Heart left ventricle (tissue), 13 donors: ENCODE measurements at regions not wholly inside any gene's neighbourhood (a gene's known extent, or its start where the extent isn't known, plus 50 kb on each side); places are given as distances from the start of the nearest gene placed in this dataset.

Experiments
- POLR2A ChIP-seq, 2 donors: fragments of 450-650 bp; IDR thresholded peaks; one replicate each; pipeline ENCODE4 v1.6.1; 2017; ENCODE audit warnings: antibody characterized with exemption in 2 of 2, mild to moderate bottlenecking in 2 of 2, moderate library complexity in 2 of 2
- TF ChIP-seq, protein P1 (sequence below), 12 donors: fragments of 200-600 bp; sonication (generic) in 4 of 12; IDR thresholded peaks; one replicate each; pipeline versions ENCODE4 v1.5.0 to v1.8.0; 2018 to 2022; ENCODE audit warnings: antibody characterized with exemption in 12 of 12, mild to moderate bottlenecking in 5 of 12
- donor health status: ischemic (EF 13 %, LVEDD 7.1; RV severe dilation, severe dysfunction).
- donor health status: DM: no; HTN: yes; CAD: no.
- donor health status: DM: no; HTN: no; CAD: no.
- donor health status: ischemic (EF 25% LVEDD 6.9; RV normal size, moderate dysfunction).
- donor health status: ischemic (EF 25% LVEDD 5.7; RV mildly dilated, moderate dysfunction).
- donor health status: ischemic (EF 35%, LVEDD 5.7; RV mildly dilated, moderate dysfunction).
- donor health status: nonischemic (EF 11% LVEDD 7.7; RV severe dilation, severe dysfunction).
- donor health status: DM: yes; HTN: yes; CAD: no.
- donor health status: PGD.
- donor health status: ischemic (EF 29% LVEDD 5.4; RV normal size, mild dysfunction).
- donor health status: nonischemic (EF 23%, LVEDD 6.1; RV moderate dilation, normal function).

GRCh38 chr2:16335604-16335930 is 330.1 kb downstream of the CYRIA start:
- TF ChIP-seq, protein P1, sequence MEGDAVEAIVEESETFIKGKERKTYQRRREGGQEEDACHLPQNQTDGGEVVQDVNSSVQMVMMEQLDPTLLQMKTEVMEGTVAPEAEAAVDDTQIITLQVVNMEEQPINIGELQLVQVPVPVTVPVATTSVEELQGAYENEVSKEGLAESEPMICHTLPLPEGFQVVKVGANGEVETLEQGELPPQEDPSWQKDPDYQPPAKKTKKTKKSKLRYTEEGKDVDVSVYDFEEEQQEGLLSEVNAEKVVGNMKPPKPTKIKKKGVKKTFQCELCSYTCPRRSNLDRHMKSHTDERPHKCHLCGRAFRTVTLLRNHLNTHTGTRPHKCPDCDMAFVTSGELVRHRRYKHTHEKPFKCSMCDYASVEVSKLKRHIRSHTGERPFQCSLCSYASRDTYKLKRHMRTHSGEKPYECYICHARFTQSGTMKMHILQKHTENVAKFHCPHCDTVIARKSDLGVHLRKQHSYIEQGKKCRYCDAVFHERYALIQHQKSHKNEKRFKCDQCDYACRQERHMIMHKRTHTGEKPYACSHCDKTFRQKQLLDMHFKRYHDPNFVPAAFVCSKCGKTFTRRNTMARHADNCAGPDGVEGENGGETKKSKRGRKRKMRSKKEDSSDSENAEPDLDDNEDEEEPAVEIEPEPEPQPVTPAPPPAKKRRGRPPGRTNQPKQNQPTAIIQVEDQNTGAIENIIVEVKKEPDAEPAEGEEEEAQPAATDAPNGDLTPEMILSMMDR (IDR thresholded peaks at IDR 0.05), result no peak
- TF ChIP-seq POLR2A (IDR thresholded peaks at IDR 0.05), result no peak
